Suprapubic skin (tissue), 4 donors: ENCODE measurements at regions not wholly inside any gene's neighbourhood (a gene's known extent, or its start where the extent isn't known, plus 50 kb on each side); places are given as distances from the start of the nearest gene placed in this dataset.

Experiments used
- CTCF ChIP-seq, 2 donors: fragments of 200-600 bp in 1 of 2; fragments of 450-650 bp in 1 of 2; sonication (generic) in 1 of 2; IDR thresholded peaks; one replicate each; pipeline ENCODE4 v1.5.1; 2016 to 2019; ENCODE audit warnings: antibody characterized with exemption in 2 of 2, mild to moderate bottlenecking in 1 of 2, moderate library complexity in 1 of 2
- POLR2A ChIP-seq, 2 donors: fragments of 450-650 bp; IDR thresholded peaks; one replicate each; pipeline ENCODE4 v1.6.1; 2017; ENCODE audit warnings: antibody characterized with exemption in 2 of 2, mild to moderate bottlenecking in 2 of 2, moderate library complexity in 2 of 2
- POLR2AphosphoS5 ChIP-seq, 3 donors: sonication (generic); formaldehyde crosslinking; IDR thresholded peaks; one replicate each; pipeline ENCODE4 v1.6.1; 2017; ENCODE audit warnings: antibody characterized with exemption in 3 of 3

DNA sequence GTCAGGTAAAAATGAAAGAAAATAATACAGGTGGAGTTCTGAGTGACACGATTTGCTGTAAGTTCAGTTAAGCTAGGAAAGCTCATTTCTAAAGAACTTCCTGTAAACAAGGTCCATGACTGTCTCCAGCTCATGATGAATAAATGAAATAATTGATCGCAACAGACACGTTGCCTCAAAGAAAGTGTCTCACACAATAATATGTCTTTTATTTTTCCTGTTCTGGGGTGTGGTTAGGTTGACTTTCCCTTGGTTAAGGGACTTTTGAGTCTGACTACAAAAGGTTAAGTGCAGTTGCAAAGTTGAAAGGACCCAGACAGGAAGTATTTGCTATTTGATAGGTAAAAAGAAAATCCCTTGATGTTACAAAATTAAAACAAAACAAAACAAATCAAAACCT lies 304.2 kb upstream of the PRDM1 start:
- TF ChIP-seq POLR2A (IDR thresholded peaks at IDR 0.05) (no peak), CTCF (IDR thresholded peaks at IDR 0.05) (no peak), POLR2AphosphoS5 (IDR thresholded peaks at IDR 0.05) (no peak)
